ENCODE measurements at regions not wholly inside any gene's neighbourhood (a gene's known extent, or its start where the extent isn't known, plus 50 kb on each side); places are given as distances from the start of the nearest gene placed in this dataset.
A peak's percentile ranks its signal among the peaks of the same experiment; 100 is the strongest.

DNA sequence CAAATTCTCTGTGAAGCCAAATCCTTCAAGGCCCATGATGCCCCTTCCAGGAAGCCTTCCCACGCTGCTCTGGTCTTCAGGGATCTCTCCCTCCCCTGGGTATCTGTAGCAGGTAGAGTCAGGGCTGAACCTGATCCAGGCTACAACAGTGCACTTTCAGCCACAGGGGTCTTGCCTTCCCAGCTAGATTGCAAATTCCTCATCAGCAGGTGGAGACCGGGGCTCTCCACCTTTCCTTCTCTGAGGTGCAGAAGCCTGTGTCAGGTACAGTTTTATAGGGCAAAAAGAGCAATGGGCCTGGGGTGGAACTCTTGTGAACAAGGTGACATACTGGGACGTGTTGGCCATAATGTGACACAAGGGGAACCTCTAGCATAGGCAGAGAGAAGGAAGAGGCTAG is 312.9 kb downstream of the MYCN start:
- Histone ChIP-seq H3K27me3 (ENCODE audit: control insufficient read depth in 5 of 5, insufficient read depth in 4 of 5, low read length in 5 of 5) (peaks cover 0 to 7% (median 0%) of the 10 kb centered on the region in 5 donors), H3K4me1 (ENCODE audit: control insufficient read depth in 5 of 5, insufficient read depth in 5 of 5, low read length in 5 of 5) (peaks cover 0 to 45% (median 30%) of the 10 kb centered on the region in 5 donors), H3K36me3 (ENCODE audit: control insufficient read depth in 5 of 5, insufficient read depth in 5 of 5, low read length in 5 of 5) (no peaks in the 10 kb centered on the region), H3K4me3 (ENCODE audit: low read depth in 1 of 5, low read length in 5 of 5) (no peak overlapping the region), H3K9ac (ENCODE audit: low read length in 5 of 5) (no peak overlapping the region), H3K27ac (ENCODE audit: low read depth, low read length) (no peak overlapping the region), H3K9me3 (ENCODE audit: control insufficient read depth in 5 of 5, low read length in 5 of 5) (peaks cover 0 to 5% (median 0%) of the 10 kb centered on the region in 5 donors)

DNA sequence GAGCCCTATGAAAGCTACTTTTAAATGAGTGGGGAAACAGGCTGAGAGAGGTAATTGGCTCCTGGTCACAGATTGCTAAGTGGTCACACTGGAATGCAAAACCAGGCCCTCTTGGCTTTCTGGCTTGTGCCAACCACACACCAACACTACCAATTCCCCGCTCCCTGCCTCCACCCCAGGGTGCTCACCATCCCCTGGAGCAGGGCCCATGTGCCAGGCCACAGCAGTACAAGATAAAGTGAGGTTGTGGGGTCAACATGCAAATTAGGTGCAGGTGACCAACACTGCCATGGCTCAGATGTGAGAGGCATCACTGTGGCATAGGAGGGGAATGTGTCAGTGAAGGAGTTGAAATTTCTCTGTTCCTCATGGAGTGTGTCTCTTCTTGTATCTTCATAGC is 312.5 kb downstream of the MYCN start:
- H3K36me3 ChIP-seq (ENCODE audit: control insufficient read depth in 5 of 5, insufficient read depth in 5 of 5, low read length in 5 of 5): no peaks in the 10 kb centered on the region
- H3K27me3 ChIP-seq (ENCODE audit: control insufficient read depth in 5 of 5, insufficient read depth in 4 of 5, low read length in 5 of 5): peaks cover 0 to 7% (median 0%) of the 10 kb centered on the region in 5 donors
- peaks cover 0 to 5% (median 0%) of the 10 kb centered on the region in 5 donors for H3K9me3 ChIP-seq (ENCODE audit: control insufficient read depth in 5 of 5, low read length in 5 of 5)

DNA sequence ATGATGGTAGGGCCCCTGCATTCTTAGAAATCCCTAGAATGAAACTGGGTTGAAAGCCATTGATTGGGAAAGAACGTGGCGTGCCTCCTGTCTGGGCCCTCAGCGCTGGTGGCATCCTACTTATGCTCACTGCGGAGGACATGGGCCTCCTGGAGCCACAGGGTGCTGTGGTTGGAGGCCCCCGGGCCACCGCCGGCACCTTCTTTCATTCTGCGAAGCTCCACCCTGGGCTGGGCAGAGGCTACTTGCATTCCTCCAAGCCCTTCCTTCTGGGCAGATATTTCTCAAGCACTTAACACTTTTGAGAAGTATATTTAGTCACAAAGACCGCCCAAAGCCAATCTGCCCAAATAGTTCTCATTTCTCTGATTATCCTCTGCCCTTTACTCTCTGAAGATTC is 311.9 kb downstream of the MYCN start:
- no peak overlapping the region for H3K9ac ChIP-seq (ENCODE audit: low read length in 5 of 5)
- peaks cover 0 to 5% (median 0%) of the 10 kb centered on the region in 5 donors for H3K9me3 ChIP-seq (ENCODE audit: control insufficient read depth in 5 of 5, low read length in 5 of 5)
- H3K27me3 ChIP-seq (ENCODE audit: control insufficient read depth in 5 of 5, insufficient read depth in 4 of 5, low read length in 5 of 5): peaks cover 0 to 7% (median 0%) of the 10 kb centered on the region in 5 donors
- no peak overlapping the region for H3K4me3 ChIP-seq (ENCODE audit: low read depth in 1 of 5, low read length in 5 of 5)
- peaks cover 0 to 46% (median 30%) of the 10 kb centered on the region in 5 donors for H3K4me1 ChIP-seq (ENCODE audit: control insufficient read depth in 5 of 5, insufficient read depth in 5 of 5, low read length in 5 of 5)
- H3K36me3 ChIP-seq (ENCODE audit: control insufficient read depth in 5 of 5, insufficient read depth in 5 of 5, low read length in 5 of 5): no peaks in the 10 kb centered on the region
- peak overlapping the region; percentile 47 for H3K27ac ChIP-seq (ENCODE audit: low read depth, low read length)

More for the DNA sequence above, 312.5 kb downstream of the MYCN start:
- H3K4me1 ChIP-seq (ENCODE audit: control insufficient read depth in 5 of 5, insufficient read depth in 5 of 5, low read length in 5 of 5): peaks cover 0 to 46% (median 30%) of the 10 kb centered on the region in 5 donors
- no peak overlapping the region for H3K9ac ChIP-seq (ENCODE audit: low read length in 5 of 5)
- H3K4me3 ChIP-seq (ENCODE audit: low read depth in 1 of 5, low read length in 5 of 5): no peak overlapping the region
- no peak overlapping the region for H3K27ac ChIP-seq (ENCODE audit: low read depth, low read length)

DNA sequence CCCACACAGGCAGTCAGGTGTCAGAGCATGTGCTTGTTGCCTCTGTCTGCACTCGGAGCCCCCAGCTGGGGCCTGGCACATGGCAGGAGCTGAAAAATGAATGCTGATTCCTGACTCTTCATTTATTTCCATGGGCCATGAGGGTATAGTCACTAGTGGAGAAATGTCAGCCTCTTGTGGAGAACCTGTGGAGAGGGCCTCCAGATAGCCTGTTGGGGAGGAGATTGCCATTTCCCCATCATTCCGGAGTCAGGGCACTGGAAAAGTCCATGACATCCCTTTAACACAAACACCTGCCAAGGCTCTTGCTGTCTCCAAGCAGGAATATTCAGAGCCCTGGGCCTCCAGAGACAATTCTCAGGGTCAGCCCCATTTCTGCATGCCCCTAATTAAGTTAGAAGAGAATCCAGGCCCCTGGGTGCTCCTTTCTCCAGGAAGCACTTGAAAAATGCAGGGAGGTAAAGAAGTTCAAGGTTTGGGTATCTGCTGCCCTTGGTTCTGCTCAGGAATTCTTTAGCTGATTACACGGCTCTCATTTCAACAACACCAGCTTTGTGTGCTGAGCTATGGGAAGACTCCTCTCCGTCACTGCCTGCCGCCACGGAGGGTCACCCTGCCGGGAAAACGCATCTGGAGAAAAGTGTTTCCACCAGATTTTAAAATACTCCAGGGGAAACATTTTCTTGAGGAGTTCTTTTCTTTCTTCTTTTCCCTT is 311.3 kb downstream of the MYCN start:
- peak overlapping the region in 1 of 5 donors; percentile 44 for H3K9ac ChIP-seq (ENCODE audit: low read length in 5 of 5)
- peaks cover 0 to 7% (median 0%) of the 10 kb centered on the region in 5 donors for H3K27me3 ChIP-seq (ENCODE audit: control insufficient read depth in 5 of 5, insufficient read depth in 4 of 5, low read length in 5 of 5)
- H3K9me3 ChIP-seq (ENCODE audit: control insufficient read depth in 5 of 5, low read length in 5 of 5): peaks cover 0 to 5% (median 0%) of the 10 kb centered on the region in 5 donors
- H3K4me1 ChIP-seq (ENCODE audit: control insufficient read depth in 5 of 5, insufficient read depth in 5 of 5, low read length in 5 of 5): peaks cover 0 to 46% (median 30%) of the 10 kb centered on the region in 5 donors
- H3K4me3 ChIP-seq (ENCODE audit: low read depth in 1 of 5, low read length in 5 of 5): no peak overlapping the region
- H3K27ac ChIP-seq (ENCODE audit: low read depth, low read length): peak overlapping the region; percentile 47
- no peaks in the 10 kb centered on the region for H3K36me3 ChIP-seq (ENCODE audit: control insufficient read depth in 5 of 5, insufficient read depth in 5 of 5, low read length in 5 of 5)

DNA sequence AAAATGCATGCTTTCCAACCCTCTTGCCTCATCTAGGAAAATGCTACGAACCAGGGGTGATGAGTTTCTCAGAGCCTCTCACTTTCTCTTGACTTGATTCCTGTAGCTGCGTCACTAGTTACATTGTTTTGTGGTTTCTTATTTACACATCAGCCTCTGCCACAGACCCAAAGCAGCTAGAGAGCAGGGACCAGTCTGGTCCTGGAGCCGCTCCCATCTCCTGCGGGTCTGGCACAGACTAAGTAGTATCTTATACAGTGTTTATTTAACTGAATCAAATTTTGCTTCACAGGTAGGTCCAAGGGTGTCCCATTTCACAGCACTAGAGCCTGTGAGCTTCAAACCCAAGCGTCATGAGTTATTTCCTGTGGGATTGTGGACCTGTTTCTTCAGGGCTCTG is 310.5 kb downstream of the MYCN start:
- no peak overlapping the region for H3K4me3 ChIP-seq (ENCODE audit: low read depth in 1 of 5, low read length in 5 of 5)
- H3K27me3 ChIP-seq (ENCODE audit: control insufficient read depth in 5 of 5, insufficient read depth in 4 of 5, low read length in 5 of 5): peaks cover 0 to 7% (median 0%) of the 10 kb centered on the region in 5 donors
- peaks cover 0 to 5% (median 0%) of the 10 kb centered on the region in 5 donors for H3K9me3 ChIP-seq (ENCODE audit: control insufficient read depth in 5 of 5, low read length in 5 of 5)
- H3K27ac ChIP-seq (ENCODE audit: low read depth, low read length): no peak overlapping the region
- H3K9ac ChIP-seq (ENCODE audit: low read length in 5 of 5): no peak overlapping the region
- no peaks in the 10 kb centered on the region for H3K36me3 ChIP-seq (ENCODE audit: control insufficient read depth in 5 of 5, insufficient read depth in 5 of 5, low read length in 5 of 5)
- H3K4me1 ChIP-seq (ENCODE audit: control insufficient read depth in 5 of 5, insufficient read depth in 5 of 5, low read length in 5 of 5): peaks cover 0 to 46% (median 30%) of the 10 kb centered on the region in 5 donors

DNA sequence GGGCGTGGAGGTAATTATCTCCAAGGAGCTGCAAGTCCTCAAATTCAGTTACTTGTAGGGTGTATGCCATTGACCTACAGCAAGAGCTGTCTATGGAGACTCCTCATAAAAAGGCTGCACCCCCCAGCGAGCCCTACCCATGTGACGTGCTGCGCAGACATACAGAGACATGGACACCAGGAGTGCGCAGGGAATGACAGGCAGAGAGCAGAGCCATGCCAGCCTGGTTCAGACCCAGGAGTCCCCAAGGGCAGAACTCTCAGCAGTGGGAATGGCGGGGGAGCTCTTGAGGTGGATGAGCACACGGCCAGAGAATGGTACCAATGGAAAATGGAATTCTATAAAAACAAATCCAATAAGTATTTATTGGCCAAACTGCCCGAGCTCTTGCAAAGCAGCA is 310.1 kb downstream of the MYCN start:
- Histone ChIP-seq H3K27ac (ENCODE audit: low read depth, low read length) (no peak overlapping the region), H3K9ac (ENCODE audit: low read length in 5 of 5) (no peak overlapping the region), H3K4me3 (ENCODE audit: low read depth in 1 of 5, low read length in 5 of 5) (no peak overlapping the region), H3K9me3 (ENCODE audit: control insufficient read depth in 5 of 5, low read length in 5 of 5) (peaks cover 0 to 5% (median 0%) of the 10 kb centered on the region in 5 donors), H3K27me3 (ENCODE audit: control insufficient read depth in 5 of 5, insufficient read depth in 4 of 5, low read length in 5 of 5) (peaks cover 0 to 7% (median 0%) of the 10 kb centered on the region in 5 donors), H3K4me1 (ENCODE audit: control insufficient read depth in 5 of 5, insufficient read depth in 5 of 5, low read length in 5 of 5) (peaks cover 0 to 46% (median 30%) of the 10 kb centered on the region in 5 donors), H3K36me3 (ENCODE audit: control insufficient read depth in 5 of 5, insufficient read depth in 5 of 5, low read length in 5 of 5) (no peaks in the 10 kb centered on the region)

DNA sequence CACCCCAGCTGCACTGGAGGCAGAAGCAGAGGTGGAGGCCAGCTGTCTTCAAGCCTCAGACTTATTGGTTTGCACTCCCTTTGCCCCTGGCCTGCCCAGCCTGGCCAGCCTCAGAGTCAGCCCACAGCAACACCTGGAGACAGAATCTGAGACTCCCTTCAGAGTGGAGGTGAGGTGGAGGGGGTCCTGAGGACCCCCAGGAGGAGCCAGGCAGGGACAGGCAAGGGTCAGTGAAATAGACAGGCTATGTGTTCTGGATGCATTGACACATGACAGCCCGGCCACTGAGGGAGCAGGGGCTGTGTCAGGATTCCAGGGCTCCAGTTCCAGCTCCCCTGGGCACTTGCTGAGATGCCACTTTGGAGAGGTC is 309.7 kb downstream of the MYCN start:
- peaks cover 0 to 3% (median 0%) of the 10 kb centered on the region in 5 donors for H3K9me3 ChIP-seq (ENCODE audit: control insufficient read depth in 5 of 5, low read length in 5 of 5)
- H3K4me3 ChIP-seq (ENCODE audit: low read depth in 1 of 5, low read length in 5 of 5): no peak overlapping the region
- H3K36me3 ChIP-seq (ENCODE audit: control insufficient read depth in 5 of 5, insufficient read depth in 5 of 5, low read length in 5 of 5): no peaks in the 10 kb centered on the region
- peaks cover 0 to 46% (median 30%) of the 10 kb centered on the region in 5 donors for H3K4me1 ChIP-seq (ENCODE audit: control insufficient read depth in 5 of 5, insufficient read depth in 5 of 5, low read length in 5 of 5)
- peaks cover 0 to 7% (median 0%) of the 10 kb centered on the region in 5 donors for H3K27me3 ChIP-seq (ENCODE audit: control insufficient read depth in 5 of 5, insufficient read depth in 4 of 5, low read length in 5 of 5)
- no peak overlapping the region for H3K27ac ChIP-seq (ENCODE audit: low read depth, low read length)
- no peak overlapping the region for H3K9ac ChIP-seq (ENCODE audit: low read length in 5 of 5)

DNA sequence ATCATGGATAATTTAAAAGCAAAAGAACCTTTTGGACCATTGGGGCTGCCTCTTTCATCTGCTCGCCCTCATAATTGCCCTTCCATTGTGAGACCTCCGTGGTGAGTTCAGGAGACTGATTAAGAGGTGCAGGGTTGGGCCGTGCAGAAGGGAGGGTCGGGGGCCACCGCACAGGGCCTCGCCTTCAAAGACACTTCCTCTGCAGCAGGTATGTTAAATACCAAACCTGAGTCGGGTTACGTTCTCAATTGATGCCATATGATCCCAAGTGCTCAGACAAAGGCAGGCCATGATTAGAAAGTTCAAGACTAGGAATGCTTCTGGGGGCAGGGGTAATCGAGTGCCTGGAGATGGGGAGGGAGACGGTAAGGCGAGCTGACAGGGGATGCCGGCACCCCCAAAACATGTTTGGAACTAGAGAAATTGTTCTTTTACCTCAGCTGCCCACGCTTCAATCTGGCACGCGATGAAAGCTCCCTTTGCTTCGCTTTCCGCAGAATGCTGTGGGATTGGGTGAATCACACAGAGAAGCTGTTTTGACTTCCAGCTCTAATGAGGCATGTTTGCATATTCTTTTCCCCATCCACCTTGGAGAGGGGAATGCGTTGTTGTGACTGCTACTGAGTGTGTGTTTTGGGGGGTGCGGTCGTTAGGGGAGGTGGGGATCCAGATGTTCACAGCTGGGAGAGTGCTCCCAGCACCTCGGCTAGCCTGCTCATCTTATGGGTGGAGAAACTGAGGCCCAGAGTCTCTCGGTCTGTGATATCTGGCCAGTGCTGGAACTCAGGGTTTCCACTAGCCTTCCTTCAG is 309.1 kb downstream of the MYCN start:
- no peaks in the 10 kb centered on the region for H3K9me3 ChIP-seq (ENCODE audit: control insufficient read depth in 5 of 5, low read length in 5 of 5)
- H3K27ac ChIP-seq (ENCODE audit: low read depth, low read length): no peak overlapping the region
- H3K36me3 ChIP-seq (ENCODE audit: control insufficient read depth in 5 of 5, insufficient read depth in 5 of 5, low read length in 5 of 5): no peaks in the 10 kb centered on the region
- H3K9ac ChIP-seq (ENCODE audit: low read length in 5 of 5): no peak overlapping the region
- peaks cover 0 to 46% (median 30%) of the 10 kb centered on the region in 5 donors for H3K4me1 ChIP-seq (ENCODE audit: control insufficient read depth in 5 of 5, insufficient read depth in 5 of 5, low read length in 5 of 5)
- peaks cover 0 to 7% (median 0%) of the 10 kb centered on the region in 5 donors for H3K27me3 ChIP-seq (ENCODE audit: control insufficient read depth in 5 of 5, insufficient read depth in 4 of 5, low read length in 5 of 5)
- H3K4me3 ChIP-seq (ENCODE audit: low read depth in 1 of 5, low read length in 5 of 5): no peak overlapping the region

DNA sequence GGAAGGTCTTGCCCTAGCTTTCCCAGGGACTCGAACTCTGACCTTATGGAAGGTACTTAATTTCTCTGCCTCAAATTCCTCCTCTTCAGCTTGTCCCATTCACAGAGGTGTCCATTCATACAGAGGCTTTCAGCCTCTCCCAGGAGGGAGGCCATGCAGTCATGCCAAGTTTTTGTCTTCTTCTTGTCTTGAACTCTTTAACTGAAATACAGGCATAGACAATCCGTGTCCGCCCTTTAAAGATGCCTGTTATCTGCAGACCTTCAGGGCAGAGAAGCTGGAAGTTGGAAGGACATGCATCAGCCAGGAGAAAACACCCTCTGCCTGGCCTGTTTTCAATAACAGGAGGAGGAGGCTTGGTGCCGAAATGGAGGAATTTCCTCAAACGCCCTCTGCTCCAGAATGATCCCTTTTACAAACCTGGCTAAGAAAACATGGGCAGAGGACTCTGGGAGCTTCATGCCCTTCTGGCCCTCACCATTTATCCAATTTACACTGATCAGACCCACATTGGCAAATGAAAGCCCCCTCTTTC is 308.3 kb downstream of the MYCN start:
- Histone ChIP-seq H3K9me3 (ENCODE audit: control insufficient read depth in 5 of 5, low read length in 5 of 5) (no peaks in the 10 kb centered on the region), H3K9ac (ENCODE audit: low read length in 5 of 5) (no peak overlapping the region), H3K4me1 (ENCODE audit: control insufficient read depth in 5 of 5, insufficient read depth in 5 of 5, low read length in 5 of 5) (peaks cover 0 to 46% (median 30%) of the 10 kb centered on the region in 5 donors), H3K36me3 (ENCODE audit: control insufficient read depth in 5 of 5, insufficient read depth in 5 of 5, low read length in 5 of 5) (no peaks in the 10 kb centered on the region), H3K27me3 (ENCODE audit: control insufficient read depth in 5 of 5, insufficient read depth in 4 of 5, low read length in 5 of 5) (peaks cover 0 to 7% (median 0%) of the 10 kb centered on the region in 5 donors), H3K27ac (ENCODE audit: low read depth, low read length) (no peak overlapping the region), H3K4me3 (ENCODE audit: low read depth in 1 of 5, low read length in 5 of 5) (no peak overlapping the region)
